Neuronal stem cell (in vitro differentiated cells): ENCODE measurements at regions not wholly inside any gene's neighbourhood (a gene's known extent, or its start where the extent isn't known, plus 50 kb on each side); places are given as distances from the start of the nearest gene placed in this dataset.

Experiments
- DNase-seq: peaks from one replicate; pipeline ENCODE4 v3.0.0-alpha.2; 2013; ENCODE audit warnings: low spot score
- H2AFZ ChIP-seq: one replicate; pipeline ENCODE4 v1.6.1; 2013; ENCODE audit warnings: mild to moderate bottlenecking, low read length, inconsistent platforms
- H2AK5ac ChIP-seq: 2 replicates; pipeline ENCODE4 v1.6.1; 2013; ENCODE audit warnings: low read depth, mild to moderate bottlenecking, inconsistent platforms, low read length, moderate library complexity, mixed read lengths
- H2BK120ac ChIP-seq: 2 replicates; pipeline ENCODE4 v1.6.1; 2013; ENCODE audit warnings: low read depth, mild to moderate bottlenecking, inconsistent platforms, low read length, moderate library complexity, mixed read lengths
- H2BK12ac ChIP-seq: one replicate; pipeline ENCODE4 v1.6.1; 2013; ENCODE audit warnings: low read length, inconsistent platforms
- H2BK15ac ChIP-seq: 2 replicates; pipeline ENCODE4 v1.6.1; 2013; ENCODE audit warnings: mild to moderate bottlenecking, low read length, inconsistent platforms, mixed read lengths
- H2BK5ac ChIP-seq: one replicate; pipeline ENCODE4 v1.6.1; 2013; ENCODE audit warnings: inconsistent platforms, mild to moderate bottlenecking, low read length, moderate library complexity
- H3K14ac ChIP-seq: one replicate; pipeline ENCODE4 v1.6.1; 2013; ENCODE audit warnings: low read length, inconsistent platforms
- H3K18ac ChIP-seq: 2 replicates; pipeline ENCODE4 v1.6.1; 2013; ENCODE audit warnings: low read length, inconsistent platforms
- H3K23ac ChIP-seq: 2 replicates; pipeline ENCODE4 v1.6.1; 2013; ENCODE audit warnings: low read depth, mild to moderate bottlenecking, mixed read lengths, low read length, inconsistent platforms; ENCODE audit not compliant: poor library complexity
- H3K27ac ChIP-seq: replicated peaks from 3 replicates; pipeline ENCODE4 v1.5.1; 2013; ENCODE audit warnings: low read length, inconsistent platforms
- H3K27me3 ChIP-seq, 3 experiments: 2 replicates each; pipeline ENCODE4 v1.6.1; 2013; ENCODE audit warnings: low read length in 3 of 3, mild to moderate bottlenecking in 2 of 3, inconsistent platforms in 1 of 3, low read depth in 1 of 3, mixed read lengths in 1 of 3, moderate library complexity in 1 of 3; ENCODE audit not compliant: control insufficient read depth in 3 of 3, insufficient read depth in 3 of 3
- H3K36me3 ChIP-seq, 2 donors: replicated peaks in 1 of 2; 2 replicates each; pipeline ENCODE4 v1.6.1; 2013; ENCODE audit warnings: low read length in 2 of 2; ENCODE audit not compliant: control insufficient read depth in 2 of 2, insufficient read depth in 2 of 2
- H3K4ac ChIP-seq: 2 replicates; pipeline ENCODE4 v1.6.1; 2013; ENCODE audit warnings: inconsistent platforms, mild to moderate bottlenecking, low read length, moderate library complexity
- H3K4me1 ChIP-seq, 2 donors: 1 replicate in 1 of 2; 2 replicates in 1 of 2; pipeline ENCODE4 v1.6.1; 2013; ENCODE audit warnings: low read length in 2 of 2, low read depth in 1 of 2; ENCODE audit not compliant: control insufficient read depth in 2 of 2, insufficient read depth in 1 of 2
- H3K4me2 ChIP-seq: one replicate; pipeline ENCODE4 v1.6.1; 2013; ENCODE audit warnings: mild to moderate bottlenecking, low read length, inconsistent platforms; ENCODE audit not compliant: insufficient read depth, poor library complexity, severe bottlenecking
- H3K4me3 ChIP-seq, 2 donors: 2 replicates each; pipeline ENCODE4 v1.5.1; 2013; ENCODE audit warnings: low read length in 2 of 2, mild to moderate bottlenecking in 2 of 2, inconsistent platforms in 1 of 2, moderate library complexity in 1 of 2
- H3K79me1 ChIP-seq: one replicate; pipeline ENCODE4 v1.6.1; 2013; ENCODE audit warnings: low read depth, mild to moderate bottlenecking, inconsistent platforms, low read length, moderate library complexity
- H3K9ac ChIP-seq: one replicate; pipeline ENCODE4 v1.6.1; 2013; ENCODE audit warnings: mild to moderate bottlenecking, low read depth, low read length, inconsistent platforms; ENCODE audit not compliant: poor library complexity
- H3K9me3 ChIP-seq, 2 donors: replicated peaks in 1 of 2; 2 replicates each; pipeline versions ENCODE3 to v1.6.1; 2013; ENCODE audit warnings: low read length in 2 of 2, mild to moderate bottlenecking in 2 of 2, inconsistent platforms in 1 of 2, low read depth in 1 of 2, mixed read lengths in 1 of 2, moderate library complexity in 1 of 2; ENCODE audit not compliant: control insufficient read depth in 2 of 2, insufficient read depth in 1 of 2
- H4K8ac ChIP-seq: one replicate; pipeline ENCODE4 v1.6.1; 2013; ENCODE audit warnings: low read depth, mild to moderate bottlenecking, inconsistent platforms, low read length, moderate library complexity
- H4K91ac ChIP-seq: one replicate; pipeline ENCODE4 v1.6.1; 2013; ENCODE audit warnings: low read length, low read depth, mild to moderate bottlenecking, inconsistent platforms; ENCODE audit not compliant: poor library complexity
- WGBS, 2 donors: extraction: QIAGEN DNeasy Blood & Tissue Kit; methylation state at CpG; one replicate each; pipeline ENCODE4 v1.1.7; 2013; ENCODE audit warnings: missing lambda C conversion rate in 2 of 2, mixed read lengths in 1 of 2; ENCODE audit not compliant: insufficient read length in 2 of 2, insufficient replicate concordance in 1 of 2; ENCODE audit errors: extremely low coverage in 2 of 2; 5-methylcytosine and 5-hydroxymethylcytosine counted together

- H3K27ac ChIP-seq, result no peak overlapping the region
- no peaks in the 10 kb centered on the region for H3K79me1 ChIP-seq
- H2BK15ac ChIP-seq, result no peak overlapping the region
- no peak overlapping the region for H3K23ac ChIP-seq
- no peak overlapping the region for H2AFZ ChIP-seq
- no peaks in the 10 kb centered on the region for H3K27me3 ChIP-seq
- no peak overlapping the region for H3K4me3 ChIP-seq
- H3K4ac ChIP-seq, result no peak overlapping the region
- no peaks in the 10 kb centered on the region for H3K36me3 ChIP-seq
- no peak overlapping the region for H2BK5ac ChIP-seq
- no peak overlapping the region for H3K4me2 ChIP-seq
- H3K9ac ChIP-seq, result no peak overlapping the region
- no peak for DNase-seq
- H4K8ac ChIP-seq, result no peak overlapping the region
- H2BK12ac ChIP-seq, result no peak overlapping the region
- H4K91ac ChIP-seq, result no peak overlapping the region
- no peak overlapping the region for H3K14ac ChIP-seq
- H3K9me3 ChIP-seq, result no peaks in the 10 kb centered on the region
- H2AK5ac ChIP-seq, result no peak overlapping the region
- H3K4me1 ChIP-seq, result no peaks in the 10 kb centered on the region
- no peak overlapping the region for H3K18ac ChIP-seq
- H2BK120ac ChIP-seq, result no peak overlapping the region
Observed at GRCh38 chr2:123644053-123644452, 381.0 kb upstream of the CNTNAP5 start.

DNA sequence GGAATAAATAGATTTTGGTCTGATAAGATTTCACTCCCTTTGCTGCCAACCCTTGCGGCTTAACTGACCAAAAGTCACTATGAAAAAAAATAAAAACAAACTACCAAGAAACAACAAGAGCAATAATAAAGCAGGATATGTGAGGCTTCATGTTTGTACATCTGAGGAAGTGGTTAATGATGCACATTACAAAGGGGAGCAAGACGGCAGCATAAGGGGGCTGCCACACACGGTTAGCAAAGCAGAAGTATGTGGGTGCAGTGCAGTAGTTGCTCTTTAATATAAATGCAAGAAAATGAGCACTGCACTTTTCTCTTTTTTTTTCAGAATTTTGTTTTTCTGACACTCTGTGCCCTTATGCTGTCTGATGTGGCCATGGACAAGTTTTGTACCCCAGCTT is 377.1 kb upstream of the CNTNAP5 start:
- Histone ChIP-seq H3K4me2 (no peak overlapping the region), H2BK5ac (no peak overlapping the region), H3K27me3 (no peaks in the 10 kb centered on the region), H3K14ac (no peak overlapping the region), H3K23ac (no peak overlapping the region), H3K4me1 (no peaks in the 10 kb centered on the region), H3K4me3 (no peak overlapping the region), H3K18ac (no peak overlapping the region), H3K27ac (no peak overlapping the region), H2AFZ (no peak overlapping the region), H2BK15ac (no peak overlapping the region), H2AK5ac (no peak overlapping the region), H4K91ac (no peak overlapping the region), H2BK120ac (no peak overlapping the region), H3K79me1 (no peaks in the 10 kb centered on the region), H3K36me3 (no peaks in the 10 kb centered on the region), H4K8ac (no peak overlapping the region), H2BK12ac (no peak overlapping the region), H3K9me3 (no peaks in the 10 kb centered on the region), H3K4ac (no peak overlapping the region), H3K9ac (no peak overlapping the region)
- WGBS, 2 donors, result no CpG with 5 or more reads among the region's 3 CpGs
- DNase-seq, result no peak

DNA sequence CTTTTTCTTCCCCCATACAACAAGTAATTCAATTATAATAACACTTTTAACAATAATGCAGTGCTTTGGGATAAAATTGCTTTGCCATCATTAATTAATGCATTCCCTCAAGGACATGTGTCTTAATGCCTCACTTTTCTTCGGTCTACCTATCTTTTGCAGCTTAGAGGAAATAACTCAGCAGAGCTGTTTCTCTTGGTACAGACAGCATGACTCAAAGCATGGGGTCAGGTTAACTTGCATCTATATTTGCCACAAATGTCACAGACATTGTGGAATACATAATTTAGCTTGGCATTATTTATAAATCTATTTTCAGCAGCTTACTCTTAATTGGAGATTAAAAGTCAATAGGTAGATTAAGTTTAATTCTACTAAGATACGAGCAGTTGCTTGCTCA is 376.1 kb upstream of the CNTNAP5 start:
- no peak overlapping the region for H2AK5ac ChIP-seq
- no peaks in the 10 kb centered on the region for H3K9me3 ChIP-seq
- no peak overlapping the region for H3K23ac ChIP-seq
- no peaks in the 10 kb centered on the region for H3K36me3 ChIP-seq
- H2BK12ac ChIP-seq, result no peak overlapping the region
- no peak overlapping the region for H3K18ac ChIP-seq
- no peak overlapping the region for H3K9ac ChIP-seq
- DNase-seq, result no peak
- no peak overlapping the region for H2BK15ac ChIP-seq
- no peak overlapping the region for H4K91ac ChIP-seq
- no CpG with 5 or more reads among the region's 2 CpGs for WGBS, 2 donors
- H3K79me1 ChIP-seq, result no peaks in the 10 kb centered on the region
- no peak overlapping the region for H2BK5ac ChIP-seq
- H3K27ac ChIP-seq, result no peak overlapping the region
- H3K27me3 ChIP-seq, result no peaks in the 10 kb centered on the region
- no peaks in the 10 kb centered on the region for H3K4me1 ChIP-seq
- no peak overlapping the region for H3K4me3 ChIP-seq
- no peak overlapping the region for H2BK120ac ChIP-seq
- H3K4me2 ChIP-seq, result no peak overlapping the region
- no peak overlapping the region for H4K8ac ChIP-seq
- H3K4ac ChIP-seq, result no peak overlapping the region
- no peak overlapping the region for H2AFZ ChIP-seq
- no peak overlapping the region for H3K14ac ChIP-seq

- Histone ChIP-seq H2BK15ac (no peak overlapping the region), H3K9me3 (no peaks in the 10 kb centered on the region), H3K36me3 (no peaks in the 10 kb centered on the region), H2AFZ (no peak overlapping the region), H3K9ac (no peak overlapping the region), H3K4me2 (no peak overlapping the region), H3K27ac (no peak overlapping the region), H2BK120ac (no peak overlapping the region), H2BK5ac (no peak overlapping the region), H3K79me1 (no peaks in the 10 kb centered on the region), H3K23ac (no peak overlapping the region), H2AK5ac (no peak overlapping the region), H3K27me3 (no peaks in the 10 kb centered on the region), H4K8ac (no peak overlapping the region), H3K18ac (no peak overlapping the region), H4K91ac (no peak overlapping the region), H3K4me3 (no peak overlapping the region), H3K4ac (no peak overlapping the region), H2BK12ac (no peak overlapping the region), H3K14ac (no peak overlapping the region), H3K4me1 (no peaks in the 10 kb centered on the region)
- no peak for DNase-seq
- no CpG with 5 or more reads among the region's 5 CpGs for WGBS, 2 donors
Observed at GRCh38 chr2:123651151-123651550, 373.9 kb upstream of the CNTNAP5 start.
